Endothelial cell of umbilical vein (primary cell): ENCODE measurements at regions not wholly inside any gene's neighbourhood (a gene's known extent, or its start where the extent isn't known, plus 50 kb on each side); places are given as distances from the start of the nearest gene placed in this dataset.

ENCODE experiments used
- BruUV-seq: library from RNA; stranded (reverse); fragments of 400-500 nt; replicated peaks from 2 replicates; lab custom pipeline; 2021; lab: Mats Ljungman, UMichigan
- CTCF ChIA-PET: fragments of 300-600, 350-600 bp; sonication (Branson Sonifier 250); formaldehyde crosslinking; loops from one replicate; lab custom pipeline; 2021; ENCODE audit warnings: antibody characterized with exemption, inconsistent platforms; lab: Charles Lee
- POLR2A ChIA-PET: fragments of 300-600, 350-600 bp; sonication (Branson Sonifier 250); formaldehyde crosslinking; loops from one replicate; lab custom pipeline; 2021; ENCODE audit warnings: antibody characterized with exemption, inconsistent platforms; lab: Charles Lee
- DNase-seq: peaks from one replicate; pipeline ENCODE4 v3.0.0-alpha.2; 2011; ENCODE audit warnings: low read depth, low spot score
- FAIRE-seq: peaks from 2 replicates; lab custom pipeline; 2011; peaks lifted over from hg19 to GRCh38; lab: Jason Lieb, UNC
- H2AFZ ChIP-seq: 2 replicates; pipeline ENCODE4 v1.6.0; 2012; ENCODE audit warnings: low read depth, low read length, control low read depth, inconsistent platforms
- H3K27ac ChIP-seq: 2 replicates; pipeline ENCODE4 v1.5.1; 2011; ENCODE audit warnings: low read depth, mild to moderate bottlenecking, control low read depth, low read length, moderate library complexity; ENCODE audit not compliant: insufficient read depth
- H3K27me3 ChIP-seq, 2 experiments: 2 replicates each; pipeline versions ENCODE4 v1.6.0 to v1.6.1; 2011; ENCODE audit warnings: low read length in 2 of 2, mixed read lengths in 1 of 2; ENCODE audit not compliant: control insufficient read depth in 2 of 2, insufficient read depth in 2 of 2
- H3K36me3 ChIP-seq, 2 experiments: 2 replicates in 1 of 2; 3 replicates in 1 of 2; pipeline ENCODE4 v1.5.1; 2011; ENCODE audit warnings: low read length in 2 of 2, mild to moderate bottlenecking in 1 of 2, moderate library complexity in 1 of 2; ENCODE audit not compliant: control insufficient read depth in 2 of 2, insufficient read depth in 2 of 2; ENCODE audit errors: extremely low read depth in 1 of 2
- H3K4me1 ChIP-seq: 3 replicates; pipeline ENCODE4 v1.5.1; 2011; ENCODE audit warnings: mild to moderate bottlenecking, low read length; ENCODE audit not compliant: control insufficient read depth, insufficient read depth; ENCODE audit errors: extremely low read depth
- H3K4me2 ChIP-seq: 2 replicates; pipeline ENCODE4 v1.6.1; 2011; ENCODE audit warnings: low read length, control low read depth, mixed read lengths; ENCODE audit not compliant: insufficient read depth
- H3K4me3 ChIP-seq, 3 experiments: fragments of 200-600 bp in 1 of 3; sonication (generic), shearing (Covaris generic) in 1 of 3; replicated peaks in 1 of 3; 2 replicates each; pipeline ENCODE4 v1.5.1; 2011 to 2016; ENCODE audit warnings: control low read depth in 3 of 3, low read length in 3 of 3, mild to moderate bottlenecking in 2 of 3, inconsistent platforms in 1 of 3, low read depth in 1 of 3, moderate library complexity in 1 of 3; ENCODE audit not compliant: insufficient read depth in 1 of 3
- H3K79me2 ChIP-seq: 2 replicates; pipeline ENCODE4 v1.6.0; 2012; ENCODE audit warnings: low read length, inconsistent platforms; ENCODE audit not compliant: control insufficient read depth, insufficient read depth
- H3K9ac ChIP-seq: replicated peaks from 2 replicates; pipeline ENCODE3; 2011; ENCODE audit warnings: low read length, control low read depth; ENCODE audit not compliant: insufficient read depth; ENCODE audit errors: extremely low read depth
- H3K9me1 ChIP-seq: replicated peaks from 3 replicates; pipeline ENCODE4 v1.6.0; 2011; ENCODE audit warnings: mild to moderate bottlenecking, low read length; ENCODE audit not compliant: control insufficient read depth, insufficient read depth; ENCODE audit errors: extremely low read depth
- H3K9me3 ChIP-seq: replicated peaks from 2 replicates; pipeline ENCODE4 v1.5.1; 2012; ENCODE audit warnings: low read length, inconsistent platforms; ENCODE audit not compliant: control insufficient read depth, insufficient read depth
- H4K20me1 ChIP-seq: replicated peaks from 2 replicates; pipeline ENCODE3; 2011; ENCODE audit warnings: mild to moderate bottlenecking, low read length; ENCODE audit not compliant: control insufficient read depth, insufficient read depth; ENCODE audit errors: extremely low read depth
- CTCF ChIP-seq, 2 donors: IDR thresholded peaks; 1 replicate in 1 of 2; 2 replicates in 1 of 2; pipeline ENCODE4 v1.5.1; 2011; ENCODE audit warnings: low read length in 2 of 2, mild to moderate bottlenecking in 2 of 2, moderate library complexity in 2 of 2, control low read depth in 1 of 2, inconsistent platforms in 1 of 2, low read depth in 1 of 2; ENCODE audit not compliant: insufficient read depth in 1 of 2; ENCODE audit errors: extremely low read depth in 1 of 2
- EZH2 ChIP-seq: IDR thresholded peaks from 2 replicates; pipeline ENCODE4 v1.6.1; 2012; ENCODE audit warnings: borderline replicate concordance, low read depth, mild to moderate bottlenecking, moderate library complexity, low read length, inconsistent platforms; ENCODE audit not compliant: severe bottlenecking
- FOS ChIP-seq: IDR thresholded peaks from 2 replicates; pipeline ENCODE4 v1.6.1; 2011; ENCODE audit warnings: mild to moderate bottlenecking, low read length, moderate library complexity, borderline replicate concordance; ENCODE audit not compliant: insufficient read depth
- GATA2 ChIP-seq: IDR thresholded peaks from 2 replicates; pipeline ENCODE4 v1.7.0; 2011; ENCODE audit warnings: low read depth, mild to moderate bottlenecking, moderate library complexity, mixed read lengths, low read length; ENCODE audit not compliant: insufficient read length, insufficient read depth
- JUN ChIP-seq: IDR thresholded peaks from 2 replicates; pipeline ENCODE4 v1.6.1; 2011; ENCODE audit warnings: borderline replicate concordance, low read depth; ENCODE audit not compliant: insufficient read length, insufficient read depth
- MAX ChIP-seq: IDR thresholded peaks from 2 replicates; pipeline ENCODE4 v1.6.1; 2011; ENCODE audit not compliant: insufficient read depth, insufficient read length
- MYC ChIP-seq: IDR thresholded peaks from one replicate; pipeline ENCODE4 v1.6.1; 2011; ENCODE audit warnings: mild to moderate bottlenecking, low read depth, low read length
- POLR2A ChIP-seq: IDR thresholded peaks from 2 replicates; pipeline ENCODE4 v1.6.1; 2012; ENCODE audit warnings: low read depth, mild to moderate bottlenecking, control low read depth, low read length
- POLR2AphosphoS5 ChIP-seq: IDR thresholded peaks from 2 replicates; pipeline ENCODE4 v1.6.1; 2012; ENCODE audit warnings: low read depth, mild to moderate bottlenecking, control low read depth, low read length, moderate library complexity; ENCODE audit not compliant: insufficient read depth
- dilution Hi-C: fragments of 300-500 bp; cut with MboI; formaldehyde crosslinking; loops from one replicate; pipeline ENCODE4 v1.15.0; 2019; ENCODE audit warnings: low sequenced_read_pairs; ENCODE audit not compliant: extremely low pct_ligation_motif_present
- intact Hi-C: fragments of 100-400 bp; cut with micrococcal nuclease; formaldehyde crosslinking; loops from one replicate; pipeline ENCODE4 v1.10.0; 2022

GRCh38 chr1:78339490-78339889 lies 151.3 kb upstream of the PTGFR start:
- no TSS peak for BruUV-seq
- FAIRE-seq = no peak
- Histone ChIP-seq H3K79me2 (no peaks in the 10 kb centered on the region), H3K4me3 (no peak overlapping the region), H3K4me2 (peak overlapping the region; percentile 4), H3K27me3 (no peaks in the 10 kb centered on the region), H3K9me1 (no peaks in the 10 kb centered on the region), H3K9me3 (no peaks in the 10 kb centered on the region), H3K4me1 (peaks cover 14% of the 10 kb centered on the region), H3K27ac (peak overlapping the region; percentile 51), H3K36me3 (no peaks in the 10 kb centered on the region), H3K9ac (no peak overlapping the region), H4K20me1 (no peaks in the 10 kb centered on the region), H2AFZ (peak overlapping the region; percentile 14)
- ChIA-PET CTCF (interaction anchor here (0.8 to 1.2 kb wide), 2 partner anchors 8 to 14 kb away, joined by 3 read pairs; no protein-coding TSS in a partner anchor), POLR2A (no interaction called here)
- intact Hi-C loops = loop anchor here (10.0 kb wide), 1 partner anchor 195 kb away; no protein-coding TSS in a partner anchor
- dilution Hi-C loops = no loop called here
- no peak for TF ChIP-seq JUN
- TF ChIP-seq EZH2 = no peak
- no peak for TF ChIP-seq MYC
- no peak for TF ChIP-seq MAX
- no peak for TF ChIP-seq FOS
- TF ChIP-seq POLR2A = no peak
- DNase-seq = no peak

GRCh38 chr1:78340006-78340405 lies 150.8 kb upstream of the PTGFR start:
- peak overlapping the region; percentile 4 for H3K4me2 ChIP-seq
- POLR2A ChIA-PET = no interaction called here
- no peak for FAIRE-seq

More at GRCh38 chr1:78340006-78340405, 150.8 kb upstream of the PTGFR start:
- DNase-seq = peak; percentile 56
- intact Hi-C loops = loop anchor here (2.0 kb wide), 1 partner anchor 53 kb away; no protein-coding TSS in a partner anchor
- H3K4me3 ChIP-seq = no peak overlapping the region
- dilution Hi-C loops = no loop called here
- TF ChIP-seq MAX = no peak
- TF ChIP-seq MYC = no peak
- TF ChIP-seq EZH2 = no peak
- TF ChIP-seq POLR2A = no peak
- peak; percentile 90 for TF ChIP-seq JUN
- peak; percentile 31 for TF ChIP-seq POLR2AphosphoS5
- peak; percentile 97 for TF ChIP-seq FOS
- TF ChIP-seq GATA2 = no peak
- TF ChIP-seq CTCF (IDR thresholded peaks at IDR 0.05; ENCODE audit: extremely low read depth in 1 of 2, insufficient read depth in 1 of 2, low read depth in 1 of 2, low read length in 2 of 2) = no peak
- H3K9me3 ChIP-seq = no peaks in the 10 kb centered on the region
- H4K20me1 ChIP-seq = no peaks in the 10 kb centered on the region
- H3K27ac ChIP-seq = peak overlapping the region; percentile 51
- no peak overlapping the region for H3K9ac ChIP-seq
- H3K79me2 ChIP-seq = no peaks in the 10 kb centered on the region
- no peaks in the 10 kb centered on the region for H3K27me3 ChIP-seq
- H2AFZ ChIP-seq = no peak overlapping the region
- no peaks in the 10 kb centered on the region for H3K9me1 ChIP-seq
- H3K4me1 ChIP-seq = peaks cover 14% of the 10 kb centered on the region
- no peaks in the 10 kb centered on the region for H3K36me3 ChIP-seq
- BruUV-seq = no TSS peak
- CTCF ChIA-PET = interaction anchor here (1.2 kb wide), 1 partner anchor 13 kb away, joined by 3 read pairs; no protein-coding TSS in a partner anchor
